ENCODE measurements at regions not wholly inside any gene's neighbourhood (a gene's known extent, or its start where the extent isn't known, plus 50 kb on each side); places are given as distances from the start of the nearest gene placed in this dataset.
A peak's percentile ranks its signal among the peaks of the same experiment; 100 is the strongest.
"Not testable (repeated sequence)": the region's sequence is repeated elsewhere in the genome, so short reads cannot be mapped to it uniquely, and the experiment has no call there.

DNA sequence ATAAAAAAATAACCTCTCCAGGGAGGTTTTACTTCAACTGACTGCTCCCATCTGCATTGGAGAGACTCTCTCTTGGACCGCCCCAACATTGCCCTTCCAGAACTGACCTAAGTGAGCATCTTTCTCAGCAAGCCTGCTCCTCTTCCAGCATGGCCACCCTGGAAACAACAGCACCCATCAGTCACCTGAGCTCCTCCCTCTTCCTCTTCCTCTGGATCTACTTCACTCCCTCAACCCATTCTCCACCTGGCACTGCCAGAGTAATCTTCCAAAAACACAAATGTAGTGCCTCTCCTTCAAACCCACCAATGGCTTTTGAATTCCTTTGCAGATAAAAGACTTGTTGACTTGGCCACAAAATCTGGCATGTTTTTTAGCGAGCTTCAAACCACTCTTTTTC lies 128.8 kb upstream of the NR2F2 start:
- DNase-seq = no peak

GRCh38 chr15:96205588-96205987 lies 124.9 kb upstream of the NR2F2 start:
- not testable (repeated sequence) for DNase-seq

DNA sequence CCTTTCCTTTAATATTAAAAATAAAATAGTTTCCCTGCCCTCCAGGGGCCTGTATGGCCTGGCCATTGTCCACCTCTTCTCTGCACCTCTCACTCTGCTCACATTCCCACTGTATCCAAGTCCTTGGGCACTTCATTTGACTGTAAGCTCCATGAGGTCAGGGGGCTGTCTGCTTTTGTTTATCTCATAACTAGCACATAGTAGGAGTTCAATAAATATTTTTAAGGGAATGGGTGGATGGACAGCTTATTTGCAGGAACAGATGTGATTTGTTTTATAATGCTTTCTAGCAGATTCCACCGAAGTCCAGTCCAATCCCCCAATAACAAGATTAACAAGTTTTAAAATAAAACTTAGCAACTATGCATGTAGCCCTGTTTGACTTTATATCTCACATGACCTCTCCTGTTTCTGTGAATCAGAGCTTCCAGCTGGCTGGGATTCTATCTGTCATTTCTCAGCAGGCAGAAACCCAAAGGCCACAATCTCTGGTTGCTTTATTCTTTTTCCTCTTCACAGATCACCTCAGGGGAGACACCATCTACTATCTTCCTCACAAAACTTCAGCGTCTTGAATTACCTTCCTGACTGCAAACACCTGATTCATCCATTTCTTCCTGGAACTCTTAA lies 123.0 kb upstream of the NR2F2 start:
- DNase-seq = no peak

DNA sequence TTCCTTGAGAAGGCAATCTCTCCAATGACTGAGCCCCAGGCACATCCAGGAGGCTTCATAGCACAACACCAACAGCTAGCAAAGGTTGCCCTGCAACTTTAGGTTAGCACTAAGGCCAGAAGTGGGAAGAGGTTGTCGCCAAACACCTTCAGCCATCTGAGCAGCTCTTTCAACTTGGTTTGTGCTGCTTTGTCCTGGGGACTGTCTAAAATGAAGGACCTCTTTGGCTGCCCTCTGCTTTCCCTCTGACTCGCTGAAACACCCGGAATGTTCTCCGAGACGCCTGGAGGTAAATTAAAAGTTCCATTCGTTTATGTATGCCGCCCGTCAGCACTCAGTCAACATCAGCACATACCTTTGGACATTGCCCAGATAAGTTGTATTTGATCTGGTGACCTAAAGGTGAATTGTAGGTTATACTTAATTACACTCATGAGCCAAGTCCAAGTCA lies 121.2 kb upstream of the NR2F2 start:
- DNase-seq = no peak

DNA sequence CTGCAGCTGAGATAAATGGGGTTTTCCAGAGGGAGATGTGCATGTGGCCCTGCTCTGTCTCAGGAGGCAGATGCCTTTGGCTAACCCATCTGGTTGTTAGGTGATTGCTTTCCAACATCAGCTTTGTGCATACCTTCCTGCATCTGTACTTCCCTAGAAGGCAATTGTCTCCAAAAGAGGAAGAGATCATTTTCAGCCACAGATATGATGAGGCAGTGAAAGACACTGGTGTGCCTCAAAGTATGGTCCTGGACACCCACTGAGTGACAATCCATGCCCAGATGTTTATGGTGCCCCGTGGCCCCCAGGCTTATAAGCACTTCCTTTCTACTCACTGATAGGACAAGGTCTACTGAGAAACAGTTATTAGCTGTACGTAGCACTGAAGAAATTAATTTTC lies 117.5 kb upstream of the NR2F2 start:
- DNase-seq = no peak

GRCh38 chr15:96213896-96214295 lies 116.6 kb upstream of the NR2F2 start:
- no peak for DNase-seq

GRCh38 chr15:96216481-96216880 lies 114.0 kb upstream of the NR2F2 start:
- DNase-seq = not testable (repeated sequence)

GRCh38 chr15:96217983-96218382 lies 112.5 kb upstream of the NR2F2 start:
- DNase-seq = no peak

DNA sequence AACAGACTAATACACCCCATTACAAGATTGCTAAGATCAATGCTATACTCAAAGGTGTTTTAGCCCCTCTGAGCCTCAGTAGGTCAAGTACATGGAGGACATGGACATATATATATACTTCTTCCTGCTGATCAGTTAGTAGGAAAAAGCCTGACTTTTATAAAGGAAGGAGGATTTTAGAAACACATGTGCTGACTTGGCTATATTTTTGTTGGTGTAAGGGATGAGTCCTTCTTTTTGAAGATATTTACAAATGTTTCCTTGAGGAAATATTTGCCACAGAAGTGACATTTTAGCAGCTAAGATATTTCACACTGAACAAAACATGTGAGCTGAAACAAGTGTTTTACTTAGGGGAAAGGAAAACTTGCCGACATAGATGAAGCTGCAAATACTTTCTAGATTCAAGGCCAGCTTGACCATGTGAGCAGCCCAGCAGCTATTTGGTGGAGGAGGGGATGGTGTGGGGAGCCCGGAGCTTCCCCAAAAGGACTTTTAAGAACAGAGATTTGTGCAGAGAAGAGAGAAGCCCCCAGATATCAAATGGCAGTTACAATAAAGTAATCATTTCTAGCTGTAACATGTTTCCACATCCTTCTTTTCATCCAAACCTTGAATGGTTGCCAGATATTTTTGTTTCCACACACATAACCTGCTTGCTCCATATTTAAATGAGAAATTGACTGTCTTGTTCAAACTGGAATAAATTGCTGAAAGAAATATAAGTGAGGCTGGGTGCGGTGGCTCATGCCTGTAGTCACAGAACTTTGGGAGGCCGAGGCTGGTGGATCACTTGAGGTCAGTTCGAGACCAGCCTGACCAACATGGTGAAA lies 111.7 kb upstream of the NR2F2 start:
- DNase-seq = peak in 1 of 3 donors; percentile 43

DNA sequence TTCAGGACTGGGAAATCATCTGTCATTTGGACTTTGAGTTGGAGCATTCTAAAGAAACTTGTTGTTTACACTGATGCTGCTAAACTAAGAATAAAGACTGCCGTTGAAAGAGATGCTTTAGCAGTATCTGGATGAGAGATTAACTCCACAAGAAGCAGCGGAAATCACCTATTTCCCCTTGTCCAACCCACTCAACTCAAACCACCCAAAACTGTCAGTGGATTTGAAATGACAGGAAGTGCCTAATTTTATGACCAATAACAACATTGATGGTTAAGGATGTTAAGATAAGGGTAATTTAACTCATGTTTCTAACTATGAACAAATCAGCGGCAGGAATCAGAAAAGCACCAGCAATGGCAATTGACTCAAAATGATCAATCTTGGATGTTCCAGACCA lies 110.8 kb upstream of the NR2F2 start:
- no peak for DNase-seq

GRCh38 chr15:96220657-96221056 lies 109.8 kb upstream of the NR2F2 start:
- DNase-seq = no peak

DNA sequence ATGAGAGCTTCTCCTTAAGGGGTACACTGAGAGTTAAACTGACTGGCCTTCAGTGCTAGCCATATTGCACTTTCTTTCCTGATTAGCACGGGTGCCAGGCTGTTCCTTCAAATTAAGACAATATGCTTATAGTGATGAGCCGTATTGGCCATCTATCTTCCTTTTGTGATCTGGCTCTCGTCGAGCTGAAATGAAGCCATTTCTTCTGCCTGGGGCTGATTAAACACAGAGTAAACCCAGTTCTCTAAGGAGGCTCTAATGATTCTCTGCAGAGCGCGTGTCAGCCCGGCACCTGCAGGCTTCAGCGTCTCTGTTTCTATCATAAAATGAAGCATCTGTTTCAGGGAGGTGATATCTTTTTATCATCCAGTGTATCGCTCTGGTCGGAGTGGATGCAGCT lies 107.5 kb upstream of the NR2F2 start:
- DNase-seq = peak in 1 of 3 donors; percentile 40

DNA sequence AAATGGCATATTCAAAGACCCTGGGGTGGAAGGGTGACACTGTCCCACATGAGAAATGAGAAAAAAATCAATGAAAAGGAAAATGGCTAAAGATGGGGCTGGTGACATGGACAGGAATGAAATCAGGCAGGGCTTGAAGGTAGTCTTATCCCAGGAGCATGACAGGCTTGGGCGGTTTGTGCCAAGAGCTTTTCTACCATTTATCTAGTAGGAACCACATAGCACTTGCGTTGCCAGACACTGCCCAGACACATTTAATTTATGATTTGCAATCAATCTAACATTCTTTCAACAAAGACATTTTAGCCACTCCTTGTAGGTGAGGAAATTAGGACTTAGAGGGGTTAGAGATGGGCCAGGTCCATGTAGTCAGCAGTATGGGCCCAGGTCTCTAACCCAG lies 106.6 kb upstream of the NR2F2 start:
- no peak for DNase-seq

GRCh38 chr15:96225642-96226259 lies 104.7 kb upstream of the NR2F2 start:
- no peak for DNase-seq

- no peak for DNase-seq
Measured at GRCh38 chr15:96230526-96231181, 99.8 kb upstream of the NR2F2 start.

DNA sequence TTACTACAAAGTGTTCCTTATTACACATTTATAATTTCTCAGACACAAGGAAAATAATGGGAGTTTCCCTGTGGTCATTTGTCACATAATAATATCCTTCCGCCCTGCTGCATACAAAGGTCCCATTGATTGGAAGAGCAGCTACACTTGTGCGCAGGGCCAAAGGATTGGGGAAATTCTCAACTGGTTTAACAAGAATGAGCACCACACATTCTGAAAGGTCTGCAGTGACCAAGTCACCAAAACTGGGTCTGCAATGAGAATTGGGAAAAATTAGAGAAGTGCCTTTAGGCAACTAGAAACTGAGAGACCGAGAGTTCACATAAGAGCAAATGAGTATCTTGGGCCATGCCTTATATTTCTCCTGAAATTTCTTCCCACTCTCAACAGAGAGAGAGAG lies 98.2 kb upstream of the NR2F2 start:
- no peak for DNase-seq

DNA sequence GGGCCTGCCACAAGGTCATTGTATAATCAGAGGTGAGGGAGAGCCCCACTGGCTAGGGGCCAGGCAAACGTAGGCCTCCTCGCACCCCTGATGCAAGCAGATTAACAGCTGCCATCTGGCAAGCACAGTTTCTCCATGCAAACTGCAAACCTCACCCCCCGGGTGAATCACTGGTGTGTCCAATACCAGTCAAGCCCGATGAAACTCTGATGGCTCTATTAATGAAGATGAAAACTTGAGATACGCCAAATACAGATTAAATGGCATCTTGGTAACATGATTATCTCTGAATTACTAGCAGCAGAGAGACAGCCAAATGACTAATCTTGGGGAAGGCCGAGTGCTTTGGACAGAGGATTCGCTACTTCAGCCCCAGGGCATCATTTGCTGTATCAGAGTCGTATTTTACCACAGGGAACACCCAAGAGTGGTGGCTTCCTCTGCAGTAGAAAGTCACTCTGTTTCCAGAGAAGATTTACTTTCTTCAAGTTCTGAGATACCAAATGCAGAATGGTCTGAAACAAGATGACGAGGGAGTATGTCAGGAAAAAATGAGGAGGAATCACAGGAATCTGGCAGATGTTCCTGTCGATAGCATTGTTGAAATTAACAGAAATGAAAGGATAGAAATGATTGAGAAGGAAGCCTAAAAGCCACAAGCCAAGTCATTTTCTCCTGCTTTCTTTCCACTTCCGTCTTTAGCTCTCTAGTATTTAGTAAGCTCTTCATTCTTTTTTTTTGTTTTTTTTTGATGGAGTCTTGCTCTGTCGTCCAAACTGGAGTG lies 96.2 kb upstream of the NR2F2 start:
- no peak for DNase-seq

DNA sequence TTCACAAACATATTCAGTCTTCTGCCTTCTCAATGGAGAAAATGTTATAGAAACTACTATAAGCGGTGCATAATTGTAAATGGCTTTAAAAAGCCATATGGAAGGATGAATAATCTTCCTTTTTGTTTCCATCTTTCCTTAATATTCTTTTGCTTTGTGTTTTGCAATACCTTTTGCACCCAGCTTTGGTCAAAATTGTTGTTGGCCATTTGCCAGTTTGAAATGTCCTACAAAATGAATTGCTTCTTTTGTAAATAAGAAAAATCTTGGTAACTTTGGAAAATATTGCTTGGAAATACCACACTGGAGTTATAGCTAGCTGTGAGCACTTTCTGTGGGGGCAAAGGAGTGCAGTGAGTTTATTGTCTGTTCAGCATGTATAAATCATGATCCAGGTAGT lies 93.5 kb upstream of the NR2F2 start:
- DNase-seq = no peak

DNA sequence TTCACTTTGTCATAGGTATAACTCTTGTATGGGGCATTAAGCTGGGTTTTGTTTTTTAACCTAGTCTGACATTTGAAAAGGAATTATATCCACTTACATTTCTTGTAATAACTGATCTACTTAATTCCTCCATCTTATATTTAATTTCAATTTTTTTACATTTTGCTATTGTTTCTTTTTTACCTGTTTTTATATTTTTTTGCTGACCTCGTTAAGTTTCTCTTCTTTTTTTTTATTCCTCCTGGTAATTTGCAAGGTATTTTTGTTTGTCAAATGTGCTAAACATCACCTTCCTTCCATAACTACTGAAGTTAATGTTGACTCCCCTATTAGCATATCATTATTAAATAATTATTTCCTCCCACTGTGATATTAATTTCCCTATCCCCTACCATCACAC lies 87.7 kb upstream of the NR2F2 start:
- no peak for DNase-seq

GRCh38 chr15:96243701-96244100 lies 86.8 kb upstream of the NR2F2 start:
- no peak for DNase-seq

GRCh38 chr15:96245252-96245651 lies 85.2 kb upstream of the NR2F2 start:
- no peak for DNase-seq

GRCh38 chr15:96246057-96246456 lies 84.4 kb upstream of the NR2F2 start:
- no peak for DNase-seq

Data from muscle of back (tissue), 3 donors.